ENCODE measurements at regions not wholly inside any gene's neighbourhood (a gene's known extent, or its start where the extent isn't known, plus 50 kb on each side); places are given as distances from the start of the nearest gene placed in this dataset.

- DNase-seq (ENCODE audit: low read depth): no peak
Observed at GRCh38 chr6:105608711-105609374, 206.0 kb upstream of the PREP start.

GRCh38 chr6:105607636-105608621 lies 205.0 kb upstream of the PREP start:
- DNase-seq (ENCODE audit: low read depth): no peak

- no peak for DNase-seq (ENCODE audit: low read depth)
Observed at GRCh38 chr6:105606831-105607463, 204.1 kb upstream of the PREP start.

DNA sequence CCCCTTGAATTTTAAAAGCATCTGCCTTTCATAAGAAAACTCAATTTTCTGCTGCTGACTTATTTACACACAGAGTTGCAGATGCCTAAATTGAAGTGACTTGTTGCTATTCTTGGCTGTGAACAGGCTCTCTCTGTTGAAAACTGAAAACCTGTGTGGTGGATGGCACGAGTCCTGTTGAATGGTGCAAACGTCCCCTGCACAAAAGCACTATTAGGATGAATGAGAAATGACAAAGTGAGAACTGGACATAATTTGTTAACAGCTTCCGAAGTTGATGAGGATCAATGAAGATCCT lies 201.7 kb upstream of the PREP start:
- no peak for DNase-seq (ENCODE audit: low read depth)

GRCh38 chr6:105603788-105604586 lies 201.1 kb upstream of the PREP start:
- DNase-seq (ENCODE audit: low read depth): no peak

GRCh38 chr6:105601541-105602236 lies 198.8 kb upstream of the PREP start:
- DNase-seq (ENCODE audit: low read depth): no peak

DNA sequence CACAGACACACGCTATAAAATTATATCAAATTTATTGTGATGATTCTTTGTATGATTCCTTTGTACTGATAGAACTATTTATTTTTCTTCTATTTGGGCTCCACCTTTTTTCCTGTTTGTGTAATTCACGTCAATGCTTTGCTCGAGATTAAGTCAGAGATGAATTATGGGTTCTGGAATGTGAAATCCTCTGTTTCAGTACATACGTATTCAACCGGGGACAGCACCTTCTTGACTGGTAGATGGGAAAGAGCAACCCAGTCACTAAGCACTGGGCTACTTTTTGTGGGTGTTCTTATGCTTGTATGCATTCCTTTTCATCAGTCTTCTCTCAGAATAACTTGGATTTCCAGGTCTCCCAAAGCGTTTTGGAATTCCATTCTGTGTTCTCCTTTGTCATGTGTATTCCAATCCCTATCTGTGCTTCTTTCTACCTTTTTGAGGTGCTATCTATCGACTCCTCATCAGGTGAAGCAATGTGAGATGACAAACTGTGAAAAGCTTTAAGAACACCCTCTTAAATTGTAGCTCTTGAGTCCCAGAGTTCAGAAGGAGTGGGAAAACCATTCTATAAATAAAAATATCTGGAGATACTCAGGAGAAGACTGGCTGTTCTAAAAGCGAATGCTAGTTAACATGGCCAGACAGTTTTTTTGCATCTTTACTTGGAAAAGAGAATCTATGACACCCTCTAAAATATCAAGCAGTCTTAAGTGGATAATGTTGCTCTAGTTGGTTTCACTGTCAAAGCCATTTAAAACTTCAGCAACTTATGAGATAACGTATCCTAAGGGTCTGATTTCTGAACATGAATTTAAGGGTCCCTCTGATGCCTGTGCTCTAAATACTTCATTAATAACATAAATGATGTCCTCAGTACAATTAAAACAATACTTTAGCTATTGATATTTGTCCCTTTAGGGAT lies 197.7 kb upstream of the PREP start:
- DNase-seq (ENCODE audit: low read depth): no peak

DNA sequence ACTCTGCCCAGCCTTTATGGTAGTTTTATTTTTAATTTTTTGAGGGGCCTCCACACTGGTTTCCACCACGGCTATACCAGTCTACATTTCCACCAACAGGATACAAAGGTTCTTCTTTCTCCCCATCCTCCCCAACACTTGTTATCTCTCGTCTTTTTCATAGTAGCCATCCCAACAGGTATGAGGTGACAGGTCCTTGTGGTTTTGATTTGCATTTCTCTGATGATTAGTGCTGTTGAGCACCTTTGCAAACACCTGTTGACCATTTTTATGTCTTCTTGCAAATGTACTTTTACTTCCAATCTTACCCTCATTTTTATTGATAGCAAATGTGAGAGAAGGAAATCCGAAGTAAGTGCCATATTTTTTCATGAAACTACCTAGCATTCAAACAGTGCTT lies 195.4 kb upstream of the PREP start:
- no peak for DNase-seq (ENCODE audit: low read depth)

GRCh38 chr6:105596284-105596755 lies 193.4 kb upstream of the PREP start:
- DNase-seq (ENCODE audit: low read depth): no peak

DNA sequence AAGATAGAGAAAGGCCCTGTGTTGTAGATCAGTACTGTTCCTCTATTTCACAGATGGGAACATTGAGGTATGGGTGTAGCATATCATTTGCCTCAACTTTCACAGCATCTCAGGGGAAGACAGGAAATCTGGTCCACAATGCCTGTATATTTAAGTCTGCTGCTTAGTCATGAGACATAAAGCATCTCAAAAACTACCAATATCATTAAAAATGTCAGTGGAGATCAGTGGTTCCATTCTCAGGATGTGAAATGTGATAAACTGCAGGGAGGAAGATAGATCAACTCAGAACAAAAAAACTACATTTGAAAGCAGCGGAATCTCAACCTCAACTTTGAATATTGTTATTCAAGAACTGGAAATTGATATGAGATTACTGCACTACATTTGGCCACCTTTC lies 192.9 kb upstream of the PREP start:
- no peak for DNase-seq (ENCODE audit: low read depth)

- DNase-seq (ENCODE audit: low read depth): no peak
Observed at GRCh38 chr6:105594821-105595220, 191.9 kb upstream of the PREP start.

DNA sequence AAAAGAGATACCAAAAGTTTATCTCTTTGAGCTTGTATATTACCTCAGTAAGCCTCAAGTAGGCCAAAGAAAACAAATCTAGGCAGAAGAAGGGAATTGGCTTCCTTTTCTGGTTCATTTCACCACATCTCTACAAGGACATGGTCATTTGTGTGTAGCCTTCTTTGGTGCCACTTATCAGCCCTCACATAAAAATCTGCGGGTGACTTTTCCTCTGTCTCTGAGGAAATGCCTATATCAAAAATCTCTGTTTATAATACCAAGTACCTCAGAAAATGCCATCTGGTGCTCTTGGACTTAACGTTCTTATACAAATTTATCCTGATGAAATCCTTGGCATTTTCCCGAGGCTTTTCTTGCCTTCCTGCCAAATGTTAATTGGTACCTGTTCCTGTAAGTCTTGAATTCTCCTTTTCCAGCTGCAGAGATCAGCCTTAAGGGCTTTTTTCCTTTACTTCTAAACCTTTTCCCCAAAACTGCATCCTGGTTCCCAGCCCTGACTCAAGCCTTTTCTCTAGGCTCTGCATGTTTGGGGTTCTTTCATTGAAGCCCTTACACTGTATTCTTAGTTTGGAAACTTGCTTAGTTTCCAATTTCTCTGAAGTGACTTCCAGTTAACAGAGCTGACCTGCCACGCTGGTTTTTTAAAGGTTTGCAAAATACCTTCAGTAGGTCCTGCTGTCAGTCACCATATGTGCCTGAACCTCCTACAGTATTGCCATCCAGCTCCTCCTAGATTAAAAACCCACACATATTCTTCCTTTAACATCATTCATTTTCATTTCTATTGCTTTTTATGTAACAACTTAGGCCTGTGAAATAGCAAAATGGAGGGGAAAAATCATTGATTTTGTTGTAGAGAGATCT lies 191.2 kb upstream of the PREP start:
- DNase-seq (ENCODE audit: low read depth): no peak

GRCh38 chr6:105593056-105593690 lies 190.3 kb upstream of the PREP start:
- no peak for DNase-seq (ENCODE audit: low read depth)

- no peak for DNase-seq (ENCODE audit: low read depth)
Observed at GRCh38 chr6:105592329-105592728, 189.4 kb upstream of the PREP start.

- DNase-seq (ENCODE audit: low read depth): no peak
Observed at GRCh38 chr6:105591053-105591452, 188.2 kb upstream of the PREP start.

GRCh38 chr6:105588123-105588710 lies 185.3 kb upstream of the PREP start:
- DNase-seq (ENCODE audit: low read depth): no peak

- no peak for DNase-seq (ENCODE audit: low read depth)
Observed at GRCh38 chr6:105587349-105588122, 184.7 kb upstream of the PREP start.

Measured in CMK (cell line).